ENCODE measurements at regions not wholly inside any gene's neighbourhood (a gene's known extent, or its start where the extent isn't known, plus 50 kb on each side); places are given as distances from the start of the nearest gene placed in this dataset.
"Not testable (repeated sequence)": the region's sequence is repeated elsewhere in the genome, so short reads cannot be mapped to it uniquely, and the experiment has no call there.

DNA sequence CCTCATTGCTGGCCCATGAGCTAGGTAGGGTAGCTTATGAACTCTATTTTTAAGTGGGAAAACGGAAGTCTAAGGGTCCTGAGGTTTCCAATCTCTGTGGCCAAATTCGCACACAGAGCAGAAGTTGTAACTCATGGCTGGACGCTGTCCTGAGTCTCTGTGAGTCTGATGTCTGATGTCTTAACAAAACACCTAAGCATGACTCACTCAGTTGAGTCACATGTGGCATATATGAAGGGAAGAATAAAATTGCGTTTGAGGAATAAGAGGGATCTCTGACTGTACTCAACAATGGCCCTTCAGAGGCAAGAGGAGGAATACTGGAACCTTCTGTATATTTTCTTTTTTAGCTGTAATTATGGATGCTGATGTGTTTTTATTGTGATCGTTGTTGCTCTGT is 569.7 kb downstream of the RIT2 start:
- DNase-seq (ENCODE audit: low read depth), result no peak

- no peak for DNase-seq (ENCODE audit: low read depth)
Observed at GRCh38 chr18:42548493-42548892, 567.0 kb downstream of the RIT2 start.

- DNase-seq (ENCODE audit: low read depth), result no peak
Observed at GRCh38 chr18:42549596-42549995, 565.9 kb downstream of the RIT2 start.

- not testable (repeated sequence) for DNase-seq (ENCODE audit: low read depth)
Observed at GRCh38 chr18:42552559-42552958, 562.9 kb downstream of the RIT2 start.

DNA sequence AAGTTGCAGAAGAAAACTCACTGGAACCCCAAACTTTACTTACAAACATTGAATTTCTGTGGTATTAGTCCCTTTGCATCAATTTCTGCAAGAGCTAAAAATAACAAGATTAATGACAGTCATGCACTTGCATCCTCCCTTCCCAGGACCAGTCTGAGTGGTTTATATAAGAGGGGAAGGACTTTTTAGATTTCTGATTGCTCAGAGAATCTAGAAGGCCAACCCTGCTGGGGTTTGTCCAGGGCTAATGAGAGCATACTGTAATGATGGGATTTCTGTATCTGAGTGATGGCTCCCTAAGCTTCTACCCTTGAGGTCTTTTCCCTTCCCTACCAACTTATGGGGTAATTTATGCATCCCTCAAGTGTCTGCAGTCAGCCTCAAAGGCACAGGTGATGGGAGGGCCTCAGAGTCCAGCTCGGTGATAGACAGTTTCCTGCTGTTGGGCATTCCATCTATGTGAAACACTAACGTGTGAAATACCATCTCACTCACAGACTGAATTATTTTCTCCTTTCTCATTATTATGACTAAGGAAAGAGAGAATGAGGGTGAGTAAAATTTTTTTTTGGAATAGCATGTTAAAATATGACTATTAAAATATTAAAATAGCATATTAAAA is 556.3 kb downstream of the RIT2 start:
- no peak for DNase-seq (ENCODE audit: low read depth)

DNA sequence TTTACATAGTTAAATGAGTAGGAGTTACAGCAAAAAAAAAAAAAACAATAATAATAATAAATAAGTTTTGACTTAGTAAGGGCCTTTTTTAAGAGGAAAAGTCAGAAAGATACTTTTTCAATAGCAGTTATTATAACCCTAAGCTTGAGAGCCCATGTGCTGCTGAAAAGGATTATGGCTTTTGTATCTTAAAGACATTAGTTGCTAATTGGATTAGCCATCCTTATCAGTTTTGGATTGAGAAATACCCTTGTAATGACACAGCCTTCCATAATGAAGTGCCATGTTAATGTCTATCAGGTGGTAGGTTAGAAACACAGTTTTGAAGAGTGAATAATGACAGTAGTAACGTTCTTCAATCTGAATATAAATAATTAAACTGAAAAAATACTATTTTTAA is 554.0 kb downstream of the RIT2 start:
- no peak for DNase-seq (ENCODE audit: low read depth)

- no peak for DNase-seq (ENCODE audit: low read depth)
Observed at GRCh38 chr18:42563995-42564394, 551.5 kb downstream of the RIT2 start.

DNA sequence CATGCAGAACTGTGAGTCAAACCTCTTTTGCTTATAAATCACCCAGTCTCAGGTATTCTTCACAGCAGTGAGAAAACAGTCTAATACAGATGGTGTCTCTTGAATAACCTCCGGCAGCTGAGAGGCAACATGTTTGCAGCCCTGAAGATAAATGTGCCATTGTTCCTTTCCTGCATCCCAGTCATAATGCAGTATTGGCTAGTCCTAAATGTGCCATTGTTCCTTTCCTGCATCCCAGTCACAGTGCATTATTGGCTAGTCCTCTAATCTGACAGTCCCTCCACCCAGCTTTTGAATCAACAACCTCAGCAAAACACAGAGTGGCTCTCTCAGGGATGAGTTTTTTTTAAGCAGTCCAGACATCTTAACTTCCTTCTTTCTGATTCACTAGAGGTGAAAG is 550.7 kb downstream of the RIT2 start:
- DNase-seq (ENCODE audit: low read depth), result no peak

DNA sequence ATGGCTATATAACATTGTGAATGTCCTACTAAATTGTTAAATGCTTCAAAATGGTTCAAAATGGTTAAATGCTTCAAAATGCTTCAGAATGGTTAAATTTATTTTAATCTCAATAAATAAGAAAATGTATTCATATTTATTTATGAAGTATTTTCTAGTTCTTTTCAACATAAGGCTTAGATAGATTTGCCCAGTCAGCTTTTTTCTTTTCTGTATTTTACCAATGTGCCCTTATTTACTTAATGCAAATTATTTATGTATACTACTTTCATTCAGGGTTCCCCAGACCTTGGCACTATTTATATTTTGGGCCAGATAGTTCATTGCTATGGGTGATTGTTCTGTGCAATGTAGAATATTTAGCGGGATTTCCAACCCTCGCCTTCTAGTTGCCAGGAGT is 546.7 kb downstream of the RIT2 start:
- no peak for DNase-seq (ENCODE audit: low read depth)

- DNase-seq (ENCODE audit: low read depth), result no peak
Observed at GRCh38 chr18:42574871-42575270, 540.6 kb downstream of the RIT2 start.

DNA sequence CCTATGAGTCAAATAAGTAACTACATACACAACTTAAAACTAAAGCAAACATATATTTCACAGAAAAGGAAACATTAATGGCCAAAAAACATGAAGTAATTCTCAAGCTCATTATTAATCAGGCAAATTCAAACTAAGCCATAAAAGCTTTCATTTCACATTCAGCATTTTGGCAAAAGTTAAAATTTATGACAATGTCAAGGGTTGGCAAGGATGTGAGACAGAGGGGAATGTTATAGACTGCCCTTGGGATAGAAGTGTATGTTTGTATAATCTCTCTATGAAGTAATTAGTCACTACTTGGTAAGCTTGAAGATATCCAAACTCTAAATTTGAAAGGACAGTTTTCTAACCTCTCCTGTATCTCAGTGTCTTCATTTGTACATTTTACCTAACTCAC is 539.4 kb downstream of the RIT2 start:
- DNase-seq (ENCODE audit: low read depth), result no peak

- DNase-seq (ENCODE audit: low read depth), result no peak
Observed at GRCh38 chr18:42578792-42579191, 536.7 kb downstream of the RIT2 start.

- no peak for DNase-seq (ENCODE audit: low read depth)
Observed at GRCh38 chr18:42582266-42582665, 533.2 kb downstream of the RIT2 start.

GRCh38 chr18:42583283-42583731 is 532.2 kb downstream of the RIT2 start:
- no peak for DNase-seq (ENCODE audit: low read depth)

- no peak for DNase-seq (ENCODE audit: low read depth)
Observed at GRCh38 chr18:42586601-42587000, 528.9 kb downstream of the RIT2 start.

GRCh38 chr18:42588786-42589185 is 526.7 kb downstream of the RIT2 start:
- DNase-seq (ENCODE audit: low read depth), result no peak

- DNase-seq (ENCODE audit: low read depth), result no peak
Observed at GRCh38 chr18:42604820-42605219, 510.7 kb downstream of the RIT2 start.

DNA sequence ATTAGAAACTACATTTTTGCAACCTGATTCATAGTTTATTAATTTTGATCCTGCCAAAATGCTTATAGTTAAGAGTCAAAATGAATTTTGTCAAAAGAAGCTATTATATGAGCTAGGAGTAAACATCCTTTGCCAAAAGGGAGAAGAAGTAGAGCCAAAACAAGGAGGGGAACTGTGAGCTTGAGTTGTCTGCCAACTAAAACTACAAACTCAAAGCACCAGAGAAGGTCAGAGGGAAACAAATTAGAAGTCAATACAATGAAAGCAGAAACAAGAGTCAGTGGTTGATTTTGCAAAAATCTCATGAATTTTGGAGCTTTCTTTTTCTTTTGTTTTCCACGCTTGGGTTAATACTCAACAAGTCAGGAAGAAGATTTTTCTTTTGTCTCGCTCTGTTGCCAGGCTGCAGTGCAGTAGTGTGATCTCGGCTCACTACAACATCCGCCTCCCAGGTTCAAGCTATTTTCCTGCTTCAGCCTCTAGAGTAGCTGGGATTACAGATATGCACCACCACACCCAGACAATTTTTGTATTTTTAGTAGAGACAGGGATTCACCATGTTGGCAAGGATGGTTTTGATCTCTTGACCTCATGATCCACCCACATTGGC is 508.5 kb downstream of the RIT2 start:
- DNase-seq (ENCODE audit: low read depth), result no peak

GRCh38 chr18:42611134-42611533 is 504.4 kb downstream of the RIT2 start:
- DNase-seq (ENCODE audit: low read depth), result no peak

- DNase-seq (ENCODE audit: low read depth), result no peak
Observed at GRCh38 chr18:42614619-42615293, 500.7 kb downstream of the RIT2 start.

DNA sequence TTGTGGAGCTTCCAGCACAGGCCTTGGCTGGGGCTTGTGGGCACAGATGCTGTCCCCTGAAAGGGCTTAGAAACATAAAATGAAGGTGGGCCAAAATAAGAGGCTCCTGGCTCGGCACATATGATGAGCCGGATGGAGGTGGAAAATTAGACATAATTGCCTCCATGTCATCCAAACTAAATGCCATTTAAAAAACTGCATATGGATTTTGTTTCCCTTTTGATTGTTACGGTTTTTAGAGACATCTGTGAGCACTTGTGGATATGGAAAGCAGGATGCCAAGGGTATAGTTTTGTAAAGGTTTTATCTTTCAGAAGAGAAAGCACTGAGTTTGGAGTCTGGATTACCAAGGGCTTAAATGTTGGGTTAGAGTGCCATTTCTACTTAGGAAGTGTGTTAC is 498.3 kb downstream of the RIT2 start:
- DNase-seq (ENCODE audit: low read depth), result no peak

DNA sequence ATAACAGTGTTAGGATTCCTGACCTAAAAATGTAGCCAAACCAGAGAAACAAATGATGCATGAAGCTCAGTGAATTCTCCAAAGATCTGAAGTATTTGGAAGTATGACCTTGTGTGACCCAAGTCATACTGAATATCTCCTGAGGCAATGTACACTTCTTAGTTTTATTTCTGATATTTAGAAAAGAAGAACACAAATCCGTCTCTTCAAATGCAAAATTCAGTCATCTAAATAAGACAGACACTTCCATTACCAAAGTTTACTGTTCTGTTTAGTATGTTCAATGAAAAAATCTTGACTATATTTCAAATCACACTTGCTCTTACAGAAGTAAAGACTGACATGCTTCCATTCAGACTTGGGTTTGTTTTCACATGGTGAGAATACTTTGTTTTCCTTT is 495.7 kb downstream of the RIT2 start:
- no peak for DNase-seq (ENCODE audit: low read depth)

DNA sequence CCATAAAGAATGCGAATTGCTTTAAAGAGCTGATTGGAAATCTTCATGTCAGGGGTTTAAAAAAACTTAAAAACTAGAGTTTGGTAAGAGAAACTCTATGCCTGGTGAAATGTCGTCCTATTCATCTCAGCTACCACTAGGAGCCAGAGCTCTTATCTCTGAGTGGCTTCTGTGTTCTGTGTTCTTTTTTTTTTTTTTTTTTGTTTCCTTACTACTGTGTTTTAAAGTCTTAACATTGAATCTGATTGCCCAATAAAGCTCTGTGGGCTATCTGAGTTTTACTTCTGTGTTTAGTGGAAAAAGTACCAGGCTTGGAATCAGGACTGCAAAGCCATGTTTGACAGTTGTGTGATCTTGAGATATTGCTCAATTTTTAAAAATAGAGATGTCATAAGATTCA is 494.8 kb downstream of the RIT2 start:
- no peak for DNase-seq (ENCODE audit: low read depth)

DNA sequence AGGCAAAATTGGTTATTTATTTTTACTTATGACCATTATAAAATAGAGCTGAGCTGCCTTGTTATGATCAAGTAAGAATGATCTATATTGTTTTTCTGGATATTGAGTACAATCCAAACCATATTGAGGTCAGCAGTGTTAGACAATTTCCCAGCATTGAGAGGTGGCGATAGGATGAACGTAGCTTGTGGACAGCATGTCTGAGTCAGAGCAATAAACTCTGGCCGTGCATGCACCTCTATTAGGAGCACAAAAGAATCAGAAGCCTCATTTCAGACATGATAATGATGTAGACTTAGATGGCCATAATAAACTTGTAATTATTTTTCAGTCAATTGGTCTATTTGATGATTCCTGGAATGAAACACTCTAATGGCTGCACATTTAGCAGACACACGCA is 491.6 kb downstream of the RIT2 start:
- DNase-seq (ENCODE audit: low read depth), result no peak
